GM23338 (cell line): ENCODE measurements at regions not wholly inside any gene's neighbourhood (a gene's known extent, or its start where the extent isn't known, plus 50 kb on each side); places are given as distances from the start of the nearest gene placed in this dataset.

Source experiments
- ATAC-seq: fragments of 200-7000 bp; cut with Tn5 transposase; 3 replicates; pipeline ENCODE4 v1.9.1; 2020
- DNase-seq: peaks from one replicate; pipeline ENCODE4 v3.0.0-alpha.2; 2015; ENCODE audit warnings: low spot score
- H2AFZ ChIP-seq: fragments of 200-600 bp; sonication (generic); 2 replicates; pipeline ENCODE4 v1.8.0; 2016; ENCODE audit warnings: antibody characterized with exemption, mild to moderate bottlenecking, moderate library complexity
- H3F3A ChIP-seq: fragments of 200-600 bp; sonication (generic); replicated peaks from 2 replicates; pipeline ENCODE4 v1.8.0; 2017; ENCODE audit warnings: antibody characterized with exemption, mixed run types, low read depth
- H3K27ac ChIP-seq: fragments of 200-600 bp; sonication (generic); 2 replicates; pipeline ENCODE4 v1.6.1; 2016; ENCODE audit warnings: low read depth
- H3K27me3 ChIP-seq: fragments of 200-600 bp; sonication (generic); 2 replicates; pipeline ENCODE4 v1.8.0; 2016; ENCODE audit warnings: mild to moderate bottlenecking, mixed run types, moderate library complexity; ENCODE audit not compliant: insufficient read depth
- H3K36me3 ChIP-seq: fragments of 200-600 bp; sonication (generic); 2 replicates; pipeline ENCODE4 v1.8.0; 2016; ENCODE audit warnings: mild to moderate bottlenecking; ENCODE audit not compliant: insufficient read depth
- H3K4me1 ChIP-seq: fragments of 200-600 bp; sonication (generic); 2 replicates; pipeline ENCODE4 v1.8.0; 2016; ENCODE audit warnings: mild to moderate bottlenecking, moderate library complexity; ENCODE audit not compliant: insufficient read depth
- H3K4me2 ChIP-seq: fragments of 200-600 bp; sonication (generic); 2 replicates; pipeline ENCODE4 v1.7.1; 2017; ENCODE audit warnings: mixed run types
- H3K4me3 ChIP-seq: fragments of 200-600 bp; sonication (generic); 2 replicates; pipeline ENCODE4 v1.6.1; 2016; ENCODE audit warnings: mixed run types
- H3K79me2 ChIP-seq: fragments of 200-600 bp; sonication (generic); replicated peaks from 2 replicates; pipeline ENCODE4 v1.8.0; 2017; ENCODE audit warnings: mild to moderate bottlenecking; ENCODE audit not compliant: insufficient read depth
- H3K9me2 ChIP-seq: fragments of 200-600 bp; sonication (generic); 2 replicates; pipeline ENCODE4 v1.8.0; 2017; ENCODE audit not compliant: insufficient read depth
- H4K20me1 ChIP-seq: fragments of 200-600 bp; sonication (generic); replicated peaks from 2 replicates; pipeline ENCODE4 v1.8.0; 2017; ENCODE audit warnings: mild to moderate bottlenecking; ENCODE audit not compliant: insufficient read depth
- H3K27ac Mint-ChIP-seq: 2 replicates; pipeline ENCODE4 v1.8.0; 2020; ENCODE audit warnings: inconsistent platforms, mild to moderate bottlenecking, moderate library complexity, mixed read lengths
- H3K27me3 Mint-ChIP-seq: 3 replicates; pipeline ENCODE4 v1.8.0; 2022; ENCODE audit warnings: low read depth, mild to moderate bottlenecking, moderate library complexity, mixed read lengths, inconsistent platforms; ENCODE audit not compliant: insufficient read depth, poor library complexity
- H3K36me3 Mint-ChIP-seq: 3 replicates; pipeline ENCODE4 v1.8.0; 2021; ENCODE audit warnings: low read depth, mild to moderate bottlenecking, inconsistent platforms, moderate library complexity, mixed read lengths
- H3K4me1 Mint-ChIP-seq: 3 replicates; pipeline ENCODE4 v1.8.0; 2020; ENCODE audit warnings: mild to moderate bottlenecking, inconsistent platforms, mixed read lengths
- H3K4me3 Mint-ChIP-seq: 3 replicates; pipeline ENCODE4 v1.8.0; 2021; ENCODE audit warnings: moderate library complexity, mild to moderate bottlenecking, inconsistent platforms, mixed read lengths
- H3K9me3 Mint-ChIP-seq: 3 replicates; pipeline ENCODE4 v1.8.0; 2020; ENCODE audit warnings: moderate library complexity, mild to moderate bottlenecking, inconsistent platforms, mixed read lengths
- CREB1 ChIP-seq: fragments of 250-450 bp; sonication (Bioruptor Pico); IDR thresholded peaks from 2 replicates; pipeline ENCODE4 v1.5.0; 2020; ENCODE audit warnings: low read depth, mild to moderate bottlenecking, moderate library complexity
- ETS1 ChIP-seq: IDR thresholded peaks from 2 replicates; pipeline ENCODE4 v1.6.1; 2016; ENCODE audit warnings: antibody characterized with exemption
- EZH2 ChIP-seq: fragments of 200-600 bp; sonication (generic); IDR thresholded peaks from one replicate; pipeline ENCODE4 v1.8.0; 2017; ENCODE audit warnings: antibody characterized with exemption, mild to moderate bottlenecking, low read depth; ENCODE audit not compliant: unreplicated experiment
- EZH2phosphoT487 ChIP-seq: fragments of 200-600 bp; sonication (generic); IDR thresholded peaks from one replicate; pipeline ENCODE4 v1.8.1; 2018; ENCODE audit warnings: antibody characterized with exemption; ENCODE audit not compliant: unreplicated experiment
- JUNB ChIP-seq: IDR thresholded peaks from one replicate; pipeline ENCODE4 v1.6.1; 2016; ENCODE audit warnings: antibody characterized with exemption; ENCODE audit not compliant: unreplicated experiment
- NANOG ChIP-seq: IDR thresholded peaks from 2 replicates; pipeline ENCODE4 v1.6.1; 2016; ENCODE audit warnings: antibody characterized with exemption, borderline replicate concordance
- POLR2AphosphoS5 ChIP-seq: IDR thresholded peaks from 2 replicates; pipeline ENCODE4 v1.6.1; 2016; ENCODE audit warnings: antibody characterized with exemption, low read depth
- REST ChIP-seq: IDR thresholded peaks from one replicate; pipeline ENCODE4 v1.6.1; 2018; ENCODE audit warnings: antibody characterized with exemption; ENCODE audit not compliant: unreplicated experiment
- STAT1 ChIP-seq: IDR thresholded peaks from one replicate; pipeline ENCODE4 v1.6.1; 2016; ENCODE audit warnings: antibody characterized with exemption; ENCODE audit not compliant: unreplicated experiment
- ZNF331 ChIP-seq: fragments of 250-450 bp; sonication (Bioruptor Pico); IDR thresholded peaks from 2 replicates; pipeline ENCODE4 v1.5.0; 2020; ENCODE audit warnings: low read depth, mild to moderate bottlenecking, moderate library complexity
- ZNF462 ChIP-seq: fragments of 250-450 bp; sonication (Bioruptor Pico); IDR thresholded peaks from 2 replicates; pipeline ENCODE4 v1.5.0; 2020; ENCODE audit warnings: mild to moderate bottlenecking, moderate library complexity

DNA sequence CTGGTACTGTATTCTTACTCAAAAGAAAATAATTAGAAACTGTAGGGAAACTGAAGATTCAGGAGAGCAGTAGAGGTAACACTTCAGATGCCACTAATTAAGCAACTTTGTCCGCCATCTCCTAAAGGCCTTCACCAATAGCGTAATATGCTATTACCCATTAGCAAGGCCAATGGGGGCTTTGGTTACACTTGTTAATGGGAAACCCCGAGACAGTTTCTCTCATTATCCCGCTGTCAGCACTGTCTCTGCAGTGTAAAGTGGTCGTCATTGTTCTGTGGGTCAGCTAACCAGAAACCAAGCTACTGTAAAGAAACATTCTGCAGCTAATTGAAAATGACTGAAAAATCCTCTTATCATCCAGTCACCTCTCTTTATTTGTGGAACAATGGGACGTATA is 468.0 kb upstream of the POU3F2 start:
- no peak overlapping the region for H3K4me3 Mint-ChIP-seq
- H3K4me2 ChIP-seq: no peak overlapping the region
- H3K27ac Mint-ChIP-seq: no peak overlapping the region
- no peaks in the 10 kb centered on the region for H3K27me3 Mint-ChIP-seq
- no peaks in the 10 kb centered on the region for H3F3A ChIP-seq
- H4K20me1 ChIP-seq: no peaks in the 10 kb centered on the region
- H3K9me3 Mint-ChIP-seq: no peaks in the 10 kb centered on the region
- no peak overlapping the region for H3K27ac ChIP-seq
- H3K27me3 ChIP-seq: no peaks in the 10 kb centered on the region
- H3K4me3 ChIP-seq: no peak overlapping the region
- H3K79me2 ChIP-seq: no peaks in the 10 kb centered on the region
- DNase-seq (no peak), ATAC-seq (no peak)
- H3K4me1 Mint-ChIP-seq: peaks cover 2% of the 10 kb centered on the region; the same call in 1 of the 3 replicates
- H2AFZ ChIP-seq: no peak overlapping the region
- H3K36me3 ChIP-seq: no peaks in the 10 kb centered on the region
- TF ChIP-seq JUNB: no peak
- no peak for TF ChIP-seq ETS1
- no peak for TF ChIP-seq POLR2AphosphoS5
- no peak for TF ChIP-seq CREB1 (CRISPR knock-in tag)
- no peak for TF ChIP-seq ZNF462 (CRISPR knock-in tag)
- no peak for TF ChIP-seq EZH2
- TF ChIP-seq REST: no peak
- no peak for TF ChIP-seq ZNF331 (CRISPR knock-in tag)
- no peak for TF ChIP-seq EZH2phosphoT487
- no peak for TF ChIP-seq STAT1
- TF ChIP-seq NANOG: no peak
- no peaks in the 10 kb centered on the region for H3K9me2 ChIP-seq
- H3K36me3 Mint-ChIP-seq: no peaks in the 10 kb centered on the region
- H3K4me1 ChIP-seq: no peaks in the 10 kb centered on the region
